ENCODE measurements at regions not wholly inside any gene's neighbourhood (a gene's known extent, or its start where the extent isn't known, plus 50 kb on each side); places are given as distances from the start of the nearest gene placed in this dataset.
"Not testable (repeated sequence)": the region's sequence is repeated elsewhere in the genome, so short reads cannot be mapped to it uniquely, and the experiment has no call there.

DNA sequence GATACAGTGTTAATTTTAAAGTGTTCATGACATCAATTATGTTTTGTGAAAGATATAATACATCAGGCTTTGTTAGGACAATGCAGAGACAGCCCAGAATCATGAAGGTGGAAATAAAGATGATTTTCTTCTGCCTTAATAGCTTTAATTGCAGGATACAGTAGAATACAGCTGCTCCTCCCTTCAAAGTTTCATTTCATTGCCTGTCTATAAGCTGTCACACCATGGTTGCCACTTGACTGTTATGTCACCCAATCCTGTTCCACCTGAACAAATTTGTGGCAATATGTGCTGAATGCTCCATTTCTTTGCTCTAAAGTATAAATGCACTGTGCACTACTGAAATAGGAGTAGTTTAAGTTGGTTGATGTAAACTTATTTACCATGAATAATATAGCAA lies 537.8 kb upstream of the ROBO2 start:
- Histone ChIP-seq H3K4me3 (ENCODE audit: low read length) (no peak overlapping the region), H3K9me3 (ENCODE audit: insufficient read depth, low read depth, low read length) (no peaks in the 10 kb centered on the region), H3K27me3 (ENCODE audit: insufficient read depth, low read length) (no peaks in the 10 kb centered on the region), H3K9ac (ENCODE audit: low read depth, low read length) (no peak overlapping the region), H3K4me1 (ENCODE audit: insufficient read depth, low read length) (peaks cover 3% of the 10 kb centered on the region; the same call in 1 of the 2 replicates), H3K27ac (ENCODE audit: low read length) (no peak overlapping the region), H3K36me3 (ENCODE audit: insufficient read depth, low read depth, low read length) (no peaks in the 10 kb centered on the region)

GRCh38 chr3:76505202-76505845 lies 534.6 kb upstream of the ROBO2 start:
- Histone ChIP-seq H3K36me3 (ENCODE audit: insufficient read depth, low read depth, low read length) (no peaks in the 10 kb centered on the region), H3K27me3 (ENCODE audit: insufficient read depth, low read length) (no peaks in the 10 kb centered on the region), H3K9ac (ENCODE audit: low read depth, low read length) (no peak overlapping the region), H3K4me3 (ENCODE audit: low read length) (no peak overlapping the region), H3K4me1 (ENCODE audit: insufficient read depth, low read length) (no peaks in the 10 kb centered on the region), H3K27ac (ENCODE audit: low read length) (no peak overlapping the region), H3K9me3 (ENCODE audit: insufficient read depth, low read depth, low read length) (no peaks in the 10 kb centered on the region)

DNA sequence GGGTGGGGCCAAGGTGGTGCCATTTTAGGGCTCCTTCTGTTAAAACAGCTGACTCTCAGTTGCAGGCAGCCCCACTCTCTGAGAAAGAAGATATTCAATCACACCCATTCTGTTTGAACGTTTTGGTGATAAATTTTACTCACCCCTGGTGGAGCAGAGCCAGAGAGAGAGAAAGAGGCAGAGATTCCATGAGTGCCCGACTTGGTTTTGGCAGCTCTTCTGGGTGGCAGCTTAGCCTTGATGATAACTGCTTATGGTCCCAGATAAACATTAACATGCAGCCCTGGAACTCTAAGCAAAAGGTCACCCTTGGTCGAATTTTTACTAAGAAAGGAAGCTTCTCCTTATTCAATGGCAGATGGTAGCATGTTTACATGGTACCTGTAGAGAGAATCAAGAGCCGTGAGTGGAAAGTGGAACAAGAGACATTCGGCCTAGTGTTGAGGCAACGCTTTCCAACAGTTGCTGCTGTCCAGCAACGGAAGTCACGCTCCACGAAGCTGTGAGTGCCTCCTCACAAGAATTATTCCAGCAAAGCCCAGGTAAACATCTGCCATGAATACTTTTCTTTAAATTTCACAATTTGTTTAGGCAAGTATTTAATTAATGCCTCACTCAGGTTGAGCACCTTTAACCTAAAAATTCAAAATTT lies 530.6 kb upstream of the ROBO2 start:
- Histone ChIP-seq H3K9ac (ENCODE audit: low read depth, low read length) (no peak overlapping the region), H3K9me3 (ENCODE audit: insufficient read depth, low read depth, low read length) (no peaks in the 10 kb centered on the region), H3K4me3 (ENCODE audit: low read length) (no peak overlapping the region), H3K4me1 (ENCODE audit: insufficient read depth, low read length) (no peaks in the 10 kb centered on the region), H3K27ac (ENCODE audit: low read length) (no peak overlapping the region), H3K36me3 (ENCODE audit: insufficient read depth, low read depth, low read length) (no peaks in the 10 kb centered on the region), H3K27me3 (ENCODE audit: insufficient read depth, low read length) (no peaks in the 10 kb centered on the region)

- H3K27me3 ChIP-seq (ENCODE audit: insufficient read depth, low read length) = no peaks in the 10 kb centered on the region
- no peaks in the 10 kb centered on the region for H3K36me3 ChIP-seq (ENCODE audit: insufficient read depth, low read depth, low read length)
- no peak overlapping the region for H3K27ac ChIP-seq (ENCODE audit: low read length)
- no peak overlapping the region for H3K4me3 ChIP-seq (ENCODE audit: low read length)
- no peaks in the 10 kb centered on the region for H3K4me1 ChIP-seq (ENCODE audit: insufficient read depth, low read length)
- H3K9me3 ChIP-seq (ENCODE audit: insufficient read depth, low read depth, low read length) = no peaks in the 10 kb centered on the region
- no peak overlapping the region for H3K9ac ChIP-seq (ENCODE audit: low read depth, low read length)
Measured at GRCh38 chr3:76514836-76515235, 525.1 kb upstream of the ROBO2 start.

DNA sequence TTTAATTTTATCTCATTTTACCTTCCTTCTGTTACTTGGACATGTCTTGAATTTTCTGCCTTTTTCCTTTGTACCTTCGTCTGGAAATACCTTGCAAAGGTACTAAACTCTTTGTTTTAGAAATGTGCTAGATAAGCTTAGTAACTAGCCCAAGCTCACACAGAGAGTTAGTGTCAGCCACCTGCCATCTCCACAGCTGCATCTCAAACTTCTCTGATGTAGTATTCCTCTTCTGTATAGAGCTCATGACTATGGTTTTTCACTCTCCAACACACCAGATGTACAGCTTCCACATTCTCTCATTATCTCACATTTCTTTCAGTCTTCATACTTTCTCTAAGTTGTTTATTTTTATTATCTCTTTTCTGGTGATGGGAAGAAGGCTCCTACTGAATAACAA lies 516.6 kb upstream of the ROBO2 start:
- Histone ChIP-seq H3K4me1 (ENCODE audit: insufficient read depth, low read length) (no peaks in the 10 kb centered on the region), H3K9me3 (ENCODE audit: insufficient read depth, low read depth, low read length) (no peaks in the 10 kb centered on the region), H3K9ac (ENCODE audit: low read depth, low read length) (no peak overlapping the region), H3K27me3 (ENCODE audit: insufficient read depth, low read length) (no peaks in the 10 kb centered on the region), H3K36me3 (ENCODE audit: insufficient read depth, low read depth, low read length) (no peaks in the 10 kb centered on the region), H3K27ac (ENCODE audit: low read length) (no peak overlapping the region), H3K4me3 (ENCODE audit: low read length) (no peak overlapping the region)

GRCh38 chr3:76525726-76526125 lies 514.2 kb upstream of the ROBO2 start:
- H3K9me3 ChIP-seq (ENCODE audit: insufficient read depth, low read depth, low read length) = no peaks in the 10 kb centered on the region
- no peak overlapping the region for H3K27ac ChIP-seq (ENCODE audit: low read length)
- no peaks in the 10 kb centered on the region for H3K36me3 ChIP-seq (ENCODE audit: insufficient read depth, low read depth, low read length)
- H3K9ac ChIP-seq (ENCODE audit: low read depth, low read length) = no peak overlapping the region
- H3K4me1 ChIP-seq (ENCODE audit: insufficient read depth, low read length) = no peaks in the 10 kb centered on the region
- no peak overlapping the region for H3K4me3 ChIP-seq (ENCODE audit: low read length)
- no peaks in the 10 kb centered on the region for H3K27me3 ChIP-seq (ENCODE audit: insufficient read depth, low read length)

DNA sequence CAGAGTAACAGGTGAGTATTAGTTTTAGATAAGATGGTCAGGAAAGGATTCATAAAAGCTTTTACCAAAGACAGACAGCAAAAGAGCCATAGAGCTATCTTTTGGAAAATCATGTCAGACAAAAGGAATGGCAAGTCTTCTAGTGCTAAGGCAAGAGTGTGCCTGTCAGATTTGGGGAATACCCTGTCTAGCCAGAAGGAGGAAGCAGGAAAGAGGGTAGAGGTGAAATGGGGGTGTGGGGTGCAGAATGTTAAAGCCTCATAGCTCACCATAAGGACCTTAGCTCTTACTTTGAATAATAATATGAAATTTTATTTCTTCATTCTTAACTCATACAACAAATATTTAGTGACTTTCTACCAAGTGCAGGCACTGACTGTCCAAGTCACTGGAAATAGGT lies 512.1 kb upstream of the ROBO2 start:
- H3K27ac ChIP-seq (ENCODE audit: low read length) = no peak overlapping the region
- no peaks in the 10 kb centered on the region for H3K36me3 ChIP-seq (ENCODE audit: insufficient read depth, low read depth, low read length)
- no peaks in the 10 kb centered on the region for H3K4me1 ChIP-seq (ENCODE audit: insufficient read depth, low read length)
- H3K9ac ChIP-seq (ENCODE audit: low read depth, low read length) = no peak overlapping the region
- no peaks in the 10 kb centered on the region for H3K9me3 ChIP-seq (ENCODE audit: insufficient read depth, low read depth, low read length)
- H3K27me3 ChIP-seq (ENCODE audit: insufficient read depth, low read length) = no peaks in the 10 kb centered on the region
- H3K4me3 ChIP-seq (ENCODE audit: low read length) = no peak overlapping the region

GRCh38 chr3:76532158-76532822 lies 507.6 kb upstream of the ROBO2 start:
- Histone ChIP-seq H3K4me3 (ENCODE audit: low read length) (no peak overlapping the region), H3K4me1 (ENCODE audit: insufficient read depth, low read length) (peaks cover 4% of the 10 kb centered on the region; the same call in 1 of the 2 replicates)

GRCh38 chr3:76533710-76534109 lies 506.2 kb upstream of the ROBO2 start:
- not testable (repeated sequence) for H3K27ac ChIP-seq (ENCODE audit: low read length); H3K4me1 ChIP-seq (ENCODE audit: insufficient read depth, low read length); H3K9me3 ChIP-seq (ENCODE audit: insufficient read depth, low read depth, low read length); H3K36me3 ChIP-seq (ENCODE audit: insufficient read depth, low read depth, low read length); H3K9ac ChIP-seq (ENCODE audit: low read depth, low read length); H3K4me3 ChIP-seq (ENCODE audit: low read length); H3K27me3 ChIP-seq (ENCODE audit: insufficient read depth, low read length)

More at GRCh38 chr3:76532158-76532822, 507.6 kb upstream of the ROBO2 start:
- H3K36me3 ChIP-seq (ENCODE audit: insufficient read depth, low read depth, low read length) = no peaks in the 10 kb centered on the region
- no peak overlapping the region for H3K27ac ChIP-seq (ENCODE audit: low read length)
- no peak overlapping the region for H3K9ac ChIP-seq (ENCODE audit: low read depth, low read length)
- H3K27me3 ChIP-seq (ENCODE audit: insufficient read depth, low read length) = no peaks in the 10 kb centered on the region
- no peaks in the 10 kb centered on the region for H3K9me3 ChIP-seq (ENCODE audit: insufficient read depth, low read depth, low read length)

DNA sequence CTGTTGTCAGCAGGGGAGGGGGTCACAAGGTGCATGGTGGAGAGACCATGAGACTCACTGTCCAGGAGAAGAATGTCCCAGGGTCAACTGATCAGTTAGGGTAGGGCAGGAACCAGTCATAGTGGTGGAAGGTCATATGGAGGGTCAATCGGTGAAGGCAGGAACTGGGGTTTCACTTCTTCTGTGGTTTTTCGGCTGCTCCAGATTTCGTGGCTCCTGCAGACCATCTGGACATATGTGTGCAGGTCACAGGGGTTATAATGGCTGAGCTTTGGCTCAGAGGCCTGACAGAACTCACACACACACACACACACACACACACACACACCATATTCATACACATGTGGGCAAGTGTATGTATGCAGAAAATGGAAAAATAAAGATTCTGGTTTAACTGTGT lies 502.0 kb upstream of the ROBO2 start:
- not testable (repeated sequence) for H3K9ac ChIP-seq (ENCODE audit: low read depth, low read length); H3K36me3 ChIP-seq (ENCODE audit: insufficient read depth, low read depth, low read length); H3K27ac ChIP-seq (ENCODE audit: low read length); H3K27me3 ChIP-seq (ENCODE audit: insufficient read depth, low read length); H3K4me3 ChIP-seq (ENCODE audit: low read length); H3K9me3 ChIP-seq (ENCODE audit: insufficient read depth, low read depth, low read length)
- peaks cover 13% of the 10 kb centered on the region for H3K4me1 ChIP-seq (ENCODE audit: insufficient read depth, low read length)

DNA sequence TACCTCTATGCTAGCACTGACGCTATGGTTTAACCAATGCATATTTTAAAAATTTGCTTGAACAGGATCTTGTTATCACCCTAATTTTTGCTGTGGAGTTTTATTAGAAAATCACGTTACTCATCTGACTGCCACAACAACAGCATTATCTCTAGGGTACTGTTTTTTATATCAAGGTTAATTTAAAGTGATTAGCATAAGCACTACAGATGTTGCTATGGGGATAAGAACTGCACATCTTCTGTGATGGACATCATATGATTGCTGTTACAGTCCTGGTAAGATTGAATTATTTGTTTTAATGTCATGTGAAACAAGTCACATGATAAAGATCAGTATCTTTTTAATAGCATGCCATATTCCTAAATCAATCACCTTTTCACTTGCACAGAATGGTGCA lies 492.2 kb upstream of the ROBO2 start:
- Histone ChIP-seq H3K27me3 (ENCODE audit: insufficient read depth, low read length) (no peaks in the 10 kb centered on the region), H3K4me3 (ENCODE audit: low read length) (no peak overlapping the region), H3K27ac (ENCODE audit: low read length) (no peak overlapping the region), H3K9ac (ENCODE audit: low read depth, low read length) (no peak overlapping the region), H3K36me3 (ENCODE audit: insufficient read depth, low read depth, low read length) (no peaks in the 10 kb centered on the region), H3K4me1 (ENCODE audit: insufficient read depth, low read length) (no peaks in the 10 kb centered on the region), H3K9me3 (ENCODE audit: insufficient read depth, low read depth, low read length) (peaks cover 9% of the 10 kb centered on the region; the same call in 1 of the 2 replicates)

All from iPS-20b (cell line).